HG02798 (cell line): ENCODE measurements at regions not wholly inside any gene's neighbourhood (a gene's known extent, or its start where the extent isn't known, plus 50 kb on each side); places are given as distances from the start of the nearest gene placed in this dataset.
"Not testable (repeated sequence)": the region's sequence is repeated elsewhere in the genome, so short reads cannot be mapped to it uniquely, and the experiment has no call there.

Source experiments
- ATAC-seq: cut with Tn5 transposase; IDR thresholded peaks from one replicate; pipeline ENCODE4 v1.9.1; 2021; ENCODE audit warnings: mild to moderate bottlenecking; ENCODE audit not compliant: unreplicated experiment, poor library complexity

- ATAC-seq, result no peak
Observed at GRCh38 chr5:92070786-92071185, 687.7 kb upstream of the ARRDC3 start.

GRCh38 chr5:92064993-92065392, 681.9 kb upstream of the ARRDC3 start:
- no peak for ATAC-seq

GRCh38 chr5:92051741-92052140, 668.6 kb upstream of the ARRDC3 start:
- no peak for ATAC-seq

- ATAC-seq, result no peak
Observed at GRCh38 chr5:92050970-92051369, 667.9 kb upstream of the ARRDC3 start.

- no peak for ATAC-seq
Observed at GRCh38 chr5:92041911-92042660, 659.0 kb upstream of the ARRDC3 start.

DNA sequence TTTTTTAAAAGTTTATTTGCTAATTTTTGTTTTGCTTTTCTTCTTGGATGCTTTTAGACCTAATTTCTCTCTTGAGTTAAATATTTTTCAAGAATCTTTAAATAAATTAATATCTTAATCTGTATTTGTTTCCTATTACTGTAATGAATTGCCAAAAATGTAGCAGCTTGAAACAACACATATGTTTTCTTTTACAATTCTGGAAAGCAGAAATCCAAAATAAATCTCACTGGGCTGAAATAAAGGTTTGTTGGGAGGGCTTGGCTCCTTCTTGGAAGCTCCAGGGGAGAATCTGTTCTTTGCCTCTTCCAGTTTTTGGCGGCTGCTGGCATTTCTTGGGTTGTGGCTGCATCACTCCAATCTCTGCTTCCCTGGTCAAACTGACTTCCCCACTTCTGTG, 658.1 kb upstream of the ARRDC3 start:
- no peak for ATAC-seq

- ATAC-seq, result not testable (repeated sequence)
Observed at GRCh38 chr5:92029792-92030191, 646.7 kb upstream of the ARRDC3 start.

- no peak for ATAC-seq
Observed at GRCh38 chr5:92023555-92023954, 640.4 kb upstream of the ARRDC3 start.

GRCh38 chr5:92023141-92023471, 640.0 kb upstream of the ARRDC3 start:
- ATAC-seq, result no peak

GRCh38 chr5:92022415-92023140, 639.5 kb upstream of the ARRDC3 start:
- no peak for ATAC-seq

DNA sequence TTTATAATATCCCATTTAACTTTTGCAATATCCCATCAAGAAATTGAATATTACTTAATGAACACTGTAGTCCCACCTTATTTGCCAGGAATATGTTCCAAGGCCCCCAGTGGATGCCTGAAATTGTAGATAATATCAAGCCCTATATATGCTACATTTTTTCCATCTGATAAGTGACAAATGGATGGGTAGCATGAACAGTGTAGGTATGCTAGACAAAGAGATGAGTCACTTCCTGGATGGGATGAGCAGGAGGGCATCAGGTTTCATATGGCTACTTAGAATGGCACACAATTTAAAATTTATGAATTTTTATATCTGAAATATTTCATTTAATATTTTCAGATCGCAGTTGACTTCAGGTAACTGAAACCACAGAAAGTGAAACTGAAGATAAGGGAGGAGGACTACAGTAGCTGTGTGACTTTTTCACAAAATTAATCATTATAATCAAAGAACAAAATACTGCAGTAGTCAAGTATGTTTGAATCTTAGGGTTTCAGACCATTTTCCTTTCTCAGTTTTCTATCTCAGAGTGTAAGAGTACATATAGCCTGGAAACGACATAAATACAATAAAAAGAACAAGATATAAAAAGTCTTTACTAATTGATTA, 636.4 kb upstream of the ARRDC3 start:
- ATAC-seq, result no peak

DNA sequence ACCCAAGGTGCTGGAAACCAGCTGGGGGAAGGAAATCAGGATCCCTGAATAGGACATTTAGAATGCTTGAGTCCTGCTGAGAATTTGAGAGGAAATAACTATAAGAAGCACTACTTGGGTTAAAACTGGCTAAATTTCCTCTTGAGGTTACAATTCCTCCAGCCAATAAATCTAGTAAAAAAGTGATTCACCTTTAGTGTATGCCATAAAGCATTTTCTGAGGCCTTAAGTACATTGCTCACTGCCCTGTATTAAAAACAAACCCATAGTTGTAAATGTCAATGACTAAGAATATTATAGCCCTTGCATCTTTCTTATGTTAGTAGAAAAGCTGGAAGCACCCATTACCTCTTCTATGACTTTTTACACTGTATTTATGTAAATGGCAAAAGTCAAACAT, 634.7 kb upstream of the ARRDC3 start:
- ATAC-seq, result no peak

DNA sequence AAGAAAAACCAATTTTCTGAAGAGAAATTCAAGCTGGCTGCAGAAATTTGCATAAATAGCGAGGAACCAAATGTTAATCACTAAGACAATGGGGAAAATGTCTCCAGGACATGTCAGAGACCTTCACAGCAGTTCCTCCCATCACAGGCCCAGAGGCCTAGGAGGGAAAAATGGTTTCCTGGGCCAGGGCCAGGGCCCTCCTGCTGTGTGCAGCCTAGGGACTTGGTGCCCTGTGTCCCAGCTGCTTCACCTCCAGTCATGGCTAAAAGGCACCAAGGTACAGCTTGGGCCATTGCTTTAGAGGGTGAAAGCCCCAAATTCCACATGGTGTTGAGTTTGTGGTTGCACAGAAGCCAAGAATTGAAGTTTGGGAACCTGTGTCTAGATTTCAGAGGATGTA, 628.7 kb upstream of the ARRDC3 start:
- ATAC-seq, result not testable (repeated sequence)

GRCh38 chr5:92003806-92004205, 620.7 kb upstream of the ARRDC3 start:
- no peak for ATAC-seq

DNA sequence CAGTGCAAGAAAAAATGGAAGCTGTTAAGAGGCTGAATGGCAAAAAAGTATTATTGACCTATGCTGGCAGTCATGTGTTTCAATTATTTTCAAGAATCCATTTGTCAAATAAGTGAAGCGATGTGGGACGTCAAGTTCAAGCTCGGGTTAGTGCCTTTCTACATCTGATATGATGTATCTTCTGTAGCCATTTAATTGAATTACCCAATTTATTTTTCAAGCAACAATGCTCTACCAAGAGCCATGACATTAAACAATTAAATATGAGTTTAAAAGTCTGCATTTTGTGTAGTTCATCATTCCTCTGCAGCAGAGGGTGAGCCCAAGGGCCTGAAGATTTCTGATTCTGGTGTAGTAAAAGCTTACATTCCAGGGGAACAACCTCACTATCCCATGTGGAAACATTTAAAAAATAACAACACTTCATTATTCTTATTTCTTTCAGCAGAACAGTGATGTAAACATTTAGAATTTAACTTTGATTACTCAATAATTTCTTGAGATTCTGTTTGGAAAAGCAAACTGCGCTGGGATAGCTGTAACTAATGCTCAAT, 619.7 kb upstream of the ARRDC3 start:
- ATAC-seq, result no peak

GRCh38 chr5:91998774-91999173, 615.7 kb upstream of the ARRDC3 start:
- ATAC-seq, result no peak

- no peak for ATAC-seq
Observed at GRCh38 chr5:91983869-91984268, 600.8 kb upstream of the ARRDC3 start.

- no peak for ATAC-seq
Observed at GRCh38 chr5:91978221-91978882, 595.2 kb upstream of the ARRDC3 start.

DNA sequence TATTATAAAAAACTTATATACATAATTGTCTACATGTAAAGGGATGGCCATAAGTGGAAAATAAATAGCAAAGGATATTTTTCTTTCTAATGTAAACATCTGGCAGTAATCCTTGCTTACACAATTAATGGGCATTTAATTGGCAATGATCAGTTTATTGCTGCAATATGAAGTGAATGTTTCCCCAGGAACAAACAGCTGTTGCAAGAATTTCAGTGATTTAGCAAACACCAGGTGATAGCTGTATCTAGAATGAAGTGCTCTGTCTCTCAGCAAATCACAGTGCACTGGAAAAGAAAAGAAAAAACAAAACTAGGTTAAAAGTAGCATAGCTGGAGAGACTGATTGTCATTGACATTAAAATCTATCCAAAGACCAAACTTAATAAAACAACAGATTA, 594.5 kb upstream of the ARRDC3 start:
- ATAC-seq, result no peak

DNA sequence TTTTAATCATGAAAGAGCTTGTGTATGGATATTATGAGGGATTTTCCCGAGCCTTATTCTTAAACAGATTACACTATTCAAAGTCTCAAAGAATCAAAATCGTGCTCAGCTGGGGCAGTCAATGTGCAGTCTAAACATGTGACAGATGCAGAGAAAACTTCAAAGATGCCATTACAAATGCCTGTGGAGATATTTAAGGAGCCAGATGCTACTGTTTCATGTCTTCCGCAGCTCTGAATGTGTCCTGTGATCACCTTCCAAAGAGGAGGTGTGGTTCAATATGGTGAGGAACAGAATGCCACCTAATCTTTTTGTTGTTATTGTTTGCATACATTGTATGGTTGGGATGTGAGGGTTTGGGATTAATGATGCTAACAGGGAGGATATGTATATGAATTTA, 593.3 kb upstream of the ARRDC3 start:
- no peak for ATAC-seq

DNA sequence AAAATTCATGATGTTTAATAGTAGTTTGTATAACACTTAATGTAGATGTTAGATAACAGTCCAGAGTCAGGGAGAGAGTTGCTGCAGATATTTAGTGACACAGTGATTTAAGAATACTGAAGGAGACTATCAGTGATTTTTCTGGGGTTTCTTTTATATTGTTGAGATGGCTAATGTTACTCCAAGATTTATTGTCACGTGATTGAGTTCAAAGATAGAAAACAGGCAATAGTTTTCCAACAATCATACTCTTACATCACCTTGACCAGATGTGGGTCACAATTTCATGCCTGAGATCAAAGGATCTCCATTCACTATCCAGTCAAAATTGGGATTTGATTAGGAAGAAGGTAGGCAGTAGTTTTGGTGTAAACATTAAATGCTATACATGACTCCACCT, 580.0 kb upstream of the ARRDC3 start:
- ATAC-seq, result no peak
